Activated CD8-positive, alpha-beta memory T cell treated with anti-CD3 and anti-CD28 coated beads, Interleukin-2, amount 50 U/mL, for 4 hours (primary cell): ENCODE measurements at regions not wholly inside any gene's neighbourhood (a gene's known extent, or its start where the extent isn't known, plus 50 kb on each side); places are given as distances from the start of the nearest gene placed in this dataset.
"Not testable (repeated sequence)": the region's sequence is repeated elsewhere in the genome, so short reads cannot be mapped to it uniquely, and the experiment has no call there.

Experiments used
- DNase-seq: peaks from one replicate; pipeline ENCODE4 v3.0.0-alpha.2; 2020

DNA sequence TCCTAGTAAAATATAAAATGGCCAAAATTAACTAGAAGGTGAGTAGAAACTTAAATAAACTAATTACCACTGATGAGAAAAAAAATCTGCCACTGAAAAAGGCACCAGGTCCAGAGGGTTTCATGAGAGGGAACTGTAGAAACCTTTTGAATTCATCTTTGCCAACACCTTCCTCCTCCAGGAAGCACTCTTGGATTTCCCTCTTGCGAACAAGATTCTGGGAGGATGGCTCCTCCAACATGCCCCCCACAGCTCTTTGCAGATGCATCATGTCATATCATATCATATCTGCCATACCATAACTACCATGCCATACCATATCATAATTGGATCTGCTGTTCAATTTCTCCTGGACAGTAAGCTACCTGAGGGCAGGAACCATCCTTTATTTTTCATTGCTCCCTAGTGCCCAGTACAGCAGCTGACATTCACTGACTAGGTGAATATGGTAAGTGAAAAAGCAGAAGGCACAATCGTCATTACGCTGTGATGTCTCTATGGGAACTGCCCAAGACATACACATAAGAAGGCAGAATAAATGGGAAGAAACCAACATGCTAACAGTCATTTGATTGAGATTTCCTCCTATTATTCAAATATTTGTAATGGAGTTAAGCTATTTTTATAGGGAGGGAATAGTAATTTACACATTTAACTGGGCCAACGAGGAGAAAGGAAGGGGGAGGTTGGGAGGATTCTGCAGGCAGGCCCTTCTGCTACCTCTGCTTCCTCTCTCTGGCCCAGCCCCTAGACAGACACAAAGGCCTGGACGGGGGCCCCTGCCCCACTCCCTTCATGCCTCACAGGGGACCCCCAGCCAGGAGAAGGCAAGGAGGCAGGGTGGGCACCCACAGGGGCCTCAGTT lies 110.1 kb upstream of the SMURF2 start:
- no peak for DNase-seq

DNA sequence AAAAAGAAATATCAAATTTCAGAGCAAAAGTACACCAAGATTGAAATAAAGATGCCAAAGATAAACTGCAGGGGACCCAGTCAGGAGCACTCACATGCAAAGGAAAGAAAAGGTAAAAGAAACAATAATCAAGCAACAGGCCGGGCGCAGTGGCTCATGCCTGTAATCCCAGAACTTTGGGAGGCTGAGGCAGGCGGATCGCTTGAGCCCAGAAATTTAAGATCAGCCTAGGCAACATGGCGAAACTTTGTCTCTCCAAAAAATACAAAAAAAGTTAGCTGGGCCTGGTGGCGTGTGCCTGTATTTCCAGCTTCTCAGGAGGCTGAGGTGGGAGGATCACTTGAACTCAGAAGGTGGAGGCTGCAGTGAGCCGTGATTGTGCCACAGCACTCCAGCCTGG lies 107.6 kb upstream of the SMURF2 start:
- no peak for DNase-seq

DNA sequence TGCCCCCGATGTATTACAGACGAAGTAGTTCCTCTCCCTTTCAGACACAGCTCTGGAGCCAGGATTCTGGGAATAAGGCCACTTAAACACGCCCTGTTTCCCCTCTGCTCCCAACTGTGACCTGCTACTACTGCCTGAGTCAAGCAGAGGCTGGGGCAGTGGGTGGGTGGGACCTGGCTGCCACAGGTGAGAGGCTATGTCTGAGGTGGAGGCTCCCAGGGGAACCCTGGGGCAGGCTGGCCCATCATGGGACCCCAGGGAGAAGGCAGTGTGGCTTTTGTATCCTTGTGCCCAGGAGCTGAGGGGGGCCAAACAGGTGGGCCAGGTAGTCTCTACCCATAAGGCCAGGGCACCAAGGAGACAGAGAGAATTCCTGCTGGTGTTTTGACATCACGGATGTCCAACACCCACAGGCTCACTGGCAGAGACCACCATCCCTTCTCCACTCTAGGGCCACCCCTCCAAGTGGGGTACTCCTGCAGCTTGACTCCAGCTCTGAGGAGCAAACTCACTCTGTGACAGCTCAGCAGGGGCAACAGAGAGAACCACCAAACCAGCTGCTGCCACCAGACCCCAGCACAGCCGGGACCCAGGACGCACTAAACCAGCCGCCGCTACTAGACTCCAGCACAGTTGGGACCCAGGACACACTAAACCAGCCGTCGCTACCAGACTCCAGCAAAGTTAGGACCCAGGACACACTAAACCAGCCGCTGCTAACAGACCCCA lies 105.3 kb upstream of the SMURF2 start:
- DNase-seq = no peak

DNA sequence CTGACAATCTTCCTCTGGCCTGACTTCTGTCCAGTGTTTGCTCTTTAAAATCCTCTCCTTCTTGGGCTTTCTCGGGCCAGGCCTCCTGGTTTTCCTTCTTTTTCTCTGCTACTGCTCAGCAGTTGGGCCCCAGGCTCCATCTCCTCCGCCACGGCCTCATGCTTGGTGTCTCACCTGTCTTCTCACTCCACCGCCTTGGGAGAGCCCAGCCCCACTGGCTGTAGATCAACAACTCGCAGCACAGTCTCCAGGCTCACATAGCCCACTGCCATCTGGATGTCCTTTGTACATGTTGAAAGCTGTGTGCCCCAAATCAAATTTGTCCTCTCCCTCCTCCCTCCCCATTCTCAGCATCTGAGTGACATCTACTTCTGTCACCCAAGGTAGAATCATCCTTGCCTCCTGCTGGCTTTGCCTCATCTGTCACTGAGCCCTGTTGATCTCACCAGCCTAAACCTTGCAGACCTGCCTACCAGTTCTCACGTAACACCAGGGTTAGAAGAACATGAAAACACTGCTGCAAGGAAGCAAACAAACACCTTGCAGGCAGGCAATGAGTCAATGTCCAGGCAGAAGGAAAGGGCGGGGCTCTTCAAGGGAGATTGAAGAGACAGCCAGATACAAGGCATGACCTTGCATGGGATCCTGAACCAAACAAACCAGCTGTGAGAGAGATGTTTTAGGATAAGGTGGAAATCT lies 103.2 kb upstream of the SMURF2 start:
- DNase-seq = no peak

DNA sequence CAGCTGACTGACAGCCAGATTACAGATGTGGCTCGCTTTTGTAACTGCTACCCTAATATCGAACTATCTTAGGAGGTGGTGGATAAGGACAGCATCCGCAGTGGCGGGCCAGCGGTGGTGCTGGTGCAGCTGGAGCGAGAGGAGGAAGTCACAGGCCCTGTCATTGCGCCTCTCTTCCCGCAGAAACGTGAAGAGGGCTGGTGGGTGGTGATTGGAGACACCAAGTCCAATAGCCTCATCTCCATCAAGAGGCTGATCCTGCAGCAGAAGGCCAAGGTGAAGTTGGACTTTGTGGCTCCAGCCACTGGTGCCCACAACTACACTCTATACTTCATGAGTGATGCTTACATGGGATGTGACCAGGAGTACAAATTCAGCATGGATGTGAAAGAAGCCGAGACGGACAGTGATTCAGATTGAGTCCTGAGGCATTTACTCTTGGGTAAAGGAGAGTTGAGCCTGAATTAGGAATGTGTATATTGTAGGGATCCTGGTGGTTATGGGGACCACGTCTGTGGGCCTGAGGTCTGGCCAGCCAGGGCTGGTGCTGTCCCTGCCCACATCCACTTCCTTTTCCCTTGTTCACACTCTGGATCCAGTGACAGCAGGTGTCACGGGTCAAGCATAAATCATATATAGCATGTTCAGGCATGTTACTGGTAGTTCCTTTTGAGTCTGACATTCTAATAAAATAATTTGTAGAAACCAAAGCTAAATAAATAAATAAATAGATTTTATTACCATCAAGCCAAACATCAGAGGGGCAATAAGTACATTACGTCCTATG lies 89.0 kb upstream of the SMURF2 start:
- no peak for DNase-seq

DNA sequence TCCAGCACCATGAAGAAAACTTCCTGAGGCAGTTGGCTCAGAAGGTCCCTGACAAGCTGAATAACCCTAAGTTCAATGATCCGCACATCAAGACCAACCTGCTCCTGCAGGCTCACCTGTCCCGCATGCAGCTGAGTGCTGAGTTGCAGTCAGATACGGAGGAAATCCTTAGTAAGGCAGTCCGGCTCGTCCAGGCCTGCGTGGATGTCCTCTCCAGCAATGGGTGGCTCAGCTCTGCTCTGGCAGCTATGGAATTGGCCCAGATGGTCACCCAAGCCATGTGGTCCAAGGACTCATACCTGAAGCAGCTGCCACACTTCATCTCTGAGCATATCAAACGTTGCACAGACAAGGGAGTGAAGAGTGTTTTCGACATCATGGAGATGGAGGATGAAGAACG lies 88.4 kb upstream of the SMURF2 start:
- no peak for DNase-seq

DNA sequence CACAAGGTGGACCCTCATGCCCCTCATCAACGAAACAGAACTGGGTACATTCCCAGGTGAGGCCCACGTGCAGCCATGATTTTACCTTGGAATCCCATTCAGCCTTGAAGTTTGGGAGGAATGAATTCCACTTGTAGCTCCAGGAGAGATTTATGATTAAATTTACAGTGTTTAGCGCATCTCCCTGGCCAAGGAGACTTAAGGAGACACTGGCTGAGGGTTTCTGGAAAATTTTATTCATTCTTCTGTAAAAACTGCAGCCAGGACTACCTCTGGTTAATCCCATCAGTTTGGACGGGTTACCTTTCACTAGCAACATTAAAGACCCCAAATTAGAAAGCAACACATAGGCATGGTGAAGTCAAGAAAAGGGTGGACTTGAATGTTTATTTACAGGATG lies 87.2 kb upstream of the SMURF2 start:
- DNase-seq = no peak

DNA sequence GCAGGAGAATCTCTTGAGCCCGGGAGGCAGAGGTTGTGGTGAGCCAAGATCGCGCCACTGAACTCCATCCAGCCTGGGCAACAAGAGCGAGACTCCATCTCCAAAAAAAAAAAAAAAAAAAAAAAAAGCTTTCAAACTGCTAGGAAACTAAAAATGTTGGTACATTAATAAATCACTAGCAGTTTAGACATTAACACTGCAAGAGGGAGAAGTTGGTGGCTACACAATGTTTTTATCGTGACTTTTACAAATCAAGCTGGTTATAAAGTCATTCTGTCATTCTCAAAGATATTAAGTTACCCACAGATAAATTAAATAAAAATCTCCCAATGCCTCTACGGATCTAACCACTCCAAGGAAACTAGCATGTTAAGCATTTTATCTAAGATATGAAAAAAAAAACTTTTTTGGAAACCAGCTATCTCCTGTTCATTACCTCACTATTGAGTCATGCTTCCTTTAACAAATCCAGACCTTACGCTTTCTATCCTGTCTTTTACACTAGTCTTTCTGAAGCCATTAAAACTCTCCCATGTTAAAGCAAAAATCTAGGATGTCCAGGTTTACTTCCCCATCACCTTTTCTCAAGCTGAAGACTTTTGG lies 85.9 kb upstream of the SMURF2 start:
- no peak for DNase-seq

DNA sequence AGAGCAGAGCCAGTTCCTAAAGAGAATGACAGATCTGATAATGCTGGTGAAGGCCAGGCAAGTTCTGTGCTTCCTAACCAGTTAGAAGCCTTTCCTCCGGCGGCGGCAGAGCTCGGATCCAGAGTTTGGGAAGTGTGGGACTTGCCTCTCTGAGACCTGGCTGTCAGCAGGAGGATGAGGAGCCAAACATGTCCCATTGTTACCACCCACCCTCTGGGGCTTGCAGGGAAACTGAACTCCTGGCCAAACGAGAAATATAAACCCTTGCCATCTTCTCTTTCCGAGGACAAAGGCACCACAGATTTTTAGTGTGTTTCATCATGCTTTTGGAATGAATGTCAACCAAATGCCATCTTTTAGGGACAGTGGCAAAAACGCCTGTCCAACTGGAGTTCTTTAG lies 80.2 kb upstream of the SMURF2 start:
- DNase-seq = no peak

DNA sequence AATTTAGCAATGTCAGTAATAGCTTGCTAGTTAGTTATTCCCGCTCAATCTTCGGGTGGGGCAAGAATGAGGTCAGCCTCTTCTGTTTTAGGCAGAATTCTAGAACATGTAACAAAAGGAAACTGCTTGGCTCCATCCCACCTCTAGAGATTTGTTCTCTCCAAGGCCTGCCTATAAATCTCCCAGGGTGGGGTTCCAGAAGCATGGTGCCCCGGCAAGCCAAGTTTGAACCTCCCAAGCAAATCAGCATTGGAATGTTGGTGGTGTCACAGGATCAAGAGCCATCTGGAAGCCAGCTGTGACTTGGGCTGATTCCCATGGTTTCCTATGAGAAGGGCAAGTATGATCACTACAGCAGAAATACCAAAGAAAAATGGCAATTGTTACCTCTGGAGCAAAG lies 79.8 kb upstream of the SMURF2 start:
- DNase-seq = not testable (repeated sequence)

DNA sequence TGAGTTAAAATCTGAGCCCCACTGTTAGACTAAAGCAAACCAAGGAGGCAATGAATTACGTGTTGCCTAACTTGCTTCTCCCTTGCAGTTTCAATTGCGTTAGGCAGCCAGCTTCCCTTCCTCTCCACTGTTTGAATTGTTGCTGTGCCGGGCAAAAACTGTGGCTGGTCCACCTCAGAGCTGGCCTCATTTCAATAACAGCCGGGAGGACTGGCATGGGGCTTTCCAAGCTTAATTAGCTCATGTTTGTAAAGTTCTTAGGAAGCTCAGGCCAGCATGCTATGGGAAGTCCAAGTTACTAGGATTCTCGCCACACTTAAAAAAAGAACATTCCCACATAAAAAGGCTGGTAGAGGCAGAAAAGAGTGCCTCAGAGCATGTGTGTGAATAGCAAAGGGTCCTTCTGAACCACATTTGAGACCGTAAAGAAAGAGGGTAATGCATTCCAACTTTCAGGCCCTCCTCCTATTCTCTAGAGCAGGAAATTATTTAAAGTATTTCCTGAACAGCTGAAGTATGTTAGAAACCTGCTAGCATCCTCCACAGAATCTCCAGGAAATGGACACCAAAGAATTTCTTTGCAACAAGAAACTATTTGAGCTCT lies 79.0 kb upstream of the SMURF2 start:
- DNase-seq = no peak

DNA sequence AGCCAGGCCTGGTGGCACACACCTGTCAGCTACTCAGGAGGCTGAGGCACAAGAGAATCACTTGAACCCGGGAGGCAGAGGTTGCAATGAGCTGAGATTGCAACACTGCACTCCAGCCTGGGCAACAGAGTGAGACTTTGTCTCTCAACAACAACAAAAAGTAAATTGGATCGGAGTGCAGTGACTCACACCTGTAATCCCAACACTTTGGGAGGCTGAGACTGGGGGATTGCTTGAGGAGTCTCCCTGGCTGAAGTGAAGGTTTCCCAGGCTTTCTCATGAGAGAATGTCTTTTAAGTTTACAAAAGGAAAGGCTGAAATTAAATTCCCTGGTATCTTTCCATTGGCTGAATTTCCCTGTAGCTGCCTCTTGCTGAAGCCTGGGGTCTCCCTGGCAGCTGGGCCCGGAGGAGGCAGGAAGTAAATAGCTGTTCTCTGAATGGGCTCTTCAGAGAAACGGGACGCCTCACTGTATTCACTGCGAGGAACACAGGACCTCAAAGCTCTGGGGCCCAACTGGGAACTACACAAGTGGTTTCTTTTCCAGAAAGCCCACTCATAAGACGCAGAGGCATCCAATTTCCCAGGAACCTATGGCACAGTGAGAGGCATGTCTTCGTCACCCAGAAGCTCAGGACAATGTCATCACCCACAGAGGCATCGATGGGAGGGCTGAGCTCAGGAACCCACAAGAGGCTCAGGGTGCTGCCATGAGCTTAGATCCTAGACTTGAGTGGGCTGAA lies 77.4 kb upstream of the SMURF2 start:
- DNase-seq = no peak

DNA sequence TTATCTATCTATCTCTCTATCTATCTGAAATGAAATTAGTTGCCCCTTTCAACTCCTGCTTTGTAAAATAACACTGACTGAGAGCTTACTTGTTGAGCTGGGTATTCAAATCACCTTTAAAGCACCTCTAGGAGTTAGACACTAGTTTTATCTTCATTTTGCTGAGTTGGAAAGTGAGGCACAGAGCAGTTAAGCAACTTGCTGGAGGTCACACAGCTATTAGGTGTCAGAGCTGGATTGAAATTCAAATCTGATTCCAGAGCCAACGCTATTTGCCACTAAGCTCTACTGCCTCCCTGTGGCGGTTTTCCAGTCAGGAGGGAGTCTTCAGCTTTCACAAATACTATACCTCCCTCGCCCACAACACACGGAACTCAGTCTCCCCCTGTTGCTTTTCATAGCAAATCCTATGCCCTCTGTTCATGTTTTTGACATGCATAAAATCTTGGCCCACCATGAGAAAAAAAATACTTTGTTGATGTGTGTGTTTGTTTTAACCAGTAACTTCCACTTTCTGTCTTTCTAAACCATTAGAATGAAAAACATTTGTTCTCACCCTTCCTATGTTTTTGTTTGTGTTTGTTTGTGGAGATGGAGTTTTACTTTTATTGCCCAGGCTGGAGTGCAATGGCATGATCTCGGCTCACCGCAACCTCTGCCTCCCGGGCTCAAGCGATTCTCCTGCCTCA lies 74.8 kb upstream of the SMURF2 start:
- peak; percentile 50 for DNase-seq

DNA sequence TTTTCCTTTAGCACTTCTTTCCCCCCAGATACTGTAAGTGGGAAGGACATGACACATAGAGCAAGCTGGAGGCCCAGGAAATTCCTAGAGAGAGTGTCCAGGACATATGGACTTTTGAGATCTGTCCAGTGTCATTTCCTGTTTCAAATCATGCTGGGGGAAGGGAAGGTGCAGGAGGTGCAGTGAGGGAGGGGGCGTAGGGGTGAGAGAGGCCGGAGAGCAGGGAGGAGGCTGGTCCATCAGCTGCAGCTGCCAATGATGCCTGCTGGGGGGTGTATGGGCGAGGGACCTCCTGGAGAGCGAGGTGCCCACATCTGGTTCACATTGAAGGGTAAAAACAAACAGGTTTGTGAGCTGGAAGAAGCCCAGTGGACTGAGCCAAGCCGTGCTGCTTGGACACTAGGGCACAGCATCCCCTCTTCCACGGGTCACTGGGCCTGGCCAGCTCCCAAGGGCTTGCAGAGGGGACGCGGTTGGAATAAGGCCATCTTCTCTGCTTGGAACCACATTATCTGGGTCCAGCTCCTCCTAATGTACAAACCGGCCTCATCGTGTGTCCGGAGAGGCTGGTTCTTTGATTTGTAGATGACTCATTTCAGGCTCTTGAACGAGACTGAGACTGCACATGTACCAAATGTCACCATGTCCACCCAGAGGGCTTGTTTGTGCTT lies 70.4 kb upstream of the SMURF2 start:
- no peak for DNase-seq

DNA sequence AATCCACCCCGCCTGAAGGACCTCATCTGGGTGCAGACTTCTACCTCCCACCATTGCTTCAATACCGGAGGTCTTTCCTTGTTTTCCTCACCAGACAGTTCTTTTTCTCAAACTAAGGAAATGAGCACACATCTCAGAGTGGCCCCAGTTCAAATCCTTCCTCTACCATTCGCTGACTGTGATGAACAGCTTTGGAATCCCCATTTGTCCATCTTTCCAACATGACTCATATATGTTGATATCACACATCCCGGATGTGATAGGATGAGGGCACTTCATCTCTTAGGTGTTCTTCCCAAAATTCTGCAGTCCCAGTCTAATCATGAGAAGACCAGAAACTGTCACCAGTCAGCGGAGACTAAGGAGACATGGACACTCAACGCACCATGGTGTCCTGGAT lies 67.9 kb upstream of the SMURF2 start:
- not testable (repeated sequence) for DNase-seq

DNA sequence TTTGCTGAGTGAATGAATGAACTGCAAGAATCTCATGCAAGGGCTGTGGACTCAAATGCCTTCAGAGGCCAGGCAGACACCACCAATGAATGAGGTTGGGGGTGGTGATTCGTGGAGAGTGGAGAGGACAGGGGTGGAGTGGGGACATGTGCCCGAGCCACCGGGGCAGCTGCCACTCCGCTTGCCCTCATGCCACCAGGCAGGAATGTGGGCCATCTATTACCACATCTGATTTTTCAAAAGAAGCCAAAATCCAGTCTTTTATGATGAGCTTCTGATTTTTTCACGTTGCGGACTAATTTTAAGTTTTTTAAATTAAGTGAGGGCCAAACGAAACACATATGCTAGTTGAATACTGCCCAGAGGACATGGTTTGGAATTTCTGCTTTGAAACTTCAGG lies 67.1 kb upstream of the SMURF2 start:
- DNase-seq = no peak

DNA sequence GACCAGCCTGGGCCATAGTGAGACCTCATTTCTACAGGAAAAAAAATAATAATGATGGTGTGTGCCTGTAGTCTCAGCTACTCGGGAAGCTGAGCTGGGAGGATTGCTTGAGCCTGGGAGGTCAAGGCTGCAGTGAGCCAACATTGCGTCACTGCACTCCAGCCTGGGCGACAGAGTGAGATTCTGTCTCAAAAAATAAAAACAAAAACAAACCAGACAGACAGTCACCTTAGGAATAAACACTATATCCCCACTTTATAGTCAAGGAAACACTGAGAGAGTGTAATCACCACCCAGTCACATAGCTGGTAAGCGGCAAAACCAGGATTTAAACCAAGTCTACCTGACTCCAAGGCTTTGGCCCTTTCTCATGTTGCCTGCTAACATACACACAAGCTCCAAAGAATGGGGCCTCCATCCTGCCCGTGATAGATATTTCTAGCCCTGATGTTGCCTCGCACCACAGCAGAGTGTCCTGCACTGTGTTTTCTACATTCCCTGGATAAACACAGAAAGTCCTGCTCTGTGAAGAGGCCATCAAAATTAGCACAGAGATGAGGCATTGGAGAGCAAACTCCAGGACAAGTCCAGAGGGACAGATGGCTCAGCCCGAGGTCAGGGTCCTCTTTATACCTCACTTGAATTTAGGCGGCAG lies 66.1 kb upstream of the SMURF2 start:
- no peak for DNase-seq

DNA sequence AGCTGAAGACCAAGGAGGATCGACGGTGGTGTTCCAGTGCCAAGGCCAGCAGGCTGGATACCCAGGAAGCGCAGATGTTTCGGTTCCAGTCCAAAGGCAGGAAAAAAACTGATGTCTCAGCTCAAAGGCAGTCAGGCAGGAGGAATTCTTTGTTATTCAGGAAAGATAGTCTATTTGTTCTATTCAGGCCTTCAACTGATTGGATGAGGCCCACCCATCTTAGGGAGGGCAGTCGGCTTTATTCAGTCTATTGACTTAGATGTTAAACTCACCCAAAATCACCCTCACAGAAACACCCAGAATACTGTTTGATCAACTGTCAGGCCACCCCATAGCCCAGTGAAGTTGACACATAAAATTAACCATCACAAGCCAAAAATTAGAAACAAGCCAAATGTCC lies 63.9 kb upstream of the SMURF2 start:
- not testable (repeated sequence) for DNase-seq

DNA sequence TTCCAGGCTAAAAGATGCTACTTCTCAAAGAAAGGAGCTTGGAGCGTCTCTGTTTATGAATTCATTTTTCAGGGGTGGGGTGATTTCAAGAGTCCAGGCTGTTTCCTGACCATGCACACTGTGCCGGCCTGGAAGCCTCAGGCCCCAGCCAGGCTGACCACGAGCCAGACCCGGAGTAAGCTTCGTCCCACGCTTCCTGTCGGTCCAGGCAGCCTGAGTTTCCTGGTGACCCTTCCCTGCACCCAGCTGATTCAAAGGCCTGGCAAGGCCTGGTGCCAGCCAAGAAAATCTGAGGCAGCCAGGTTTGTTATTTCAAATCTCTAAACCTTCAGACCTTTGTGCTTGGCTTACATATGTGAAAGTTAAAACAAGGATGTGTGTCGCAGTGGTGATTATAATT lies 62.1 kb upstream of the SMURF2 start:
- DNase-seq = not testable (repeated sequence)

DNA sequence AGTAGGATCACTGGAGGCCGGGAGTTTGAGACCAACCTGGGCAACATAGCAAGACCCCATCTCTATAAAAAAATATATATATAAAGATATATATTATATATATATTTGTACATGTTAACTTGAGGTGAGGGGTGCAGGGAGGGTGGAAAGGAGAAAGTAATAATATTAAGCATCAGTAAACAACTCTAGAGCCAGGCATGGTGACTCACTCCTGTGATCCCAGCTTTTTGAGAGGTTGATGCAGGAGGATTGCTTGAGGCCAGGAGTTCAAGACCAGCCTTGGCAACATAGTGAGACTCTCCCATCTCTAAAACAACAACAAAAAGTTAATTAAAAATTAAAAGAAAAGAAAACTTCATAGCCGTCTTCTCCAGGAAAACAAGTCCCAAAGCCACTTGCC lies 61.7 kb upstream of the SMURF2 start:
- DNase-seq = no peak
